GM12891 (cell line): ENCODE measurements at regions not wholly inside any gene's neighbourhood (a gene's known extent, or its start where the extent isn't known, plus 50 kb on each side); places are given as distances from the start of the nearest gene placed in this dataset.

Source experiments
- POLR2A ChIP-seq: IDR thresholded peaks from 2 replicates; pipeline ENCODE4 v1.6.1; 2011; ENCODE audit warnings: low read depth, low read length, control low read depth
- POLR2AphosphoS5 ChIP-seq: IDR thresholded peaks from 2 replicates; pipeline ENCODE4 v1.6.1; 2011; ENCODE audit warnings: low read depth, low read length, control low read depth

DNA sequence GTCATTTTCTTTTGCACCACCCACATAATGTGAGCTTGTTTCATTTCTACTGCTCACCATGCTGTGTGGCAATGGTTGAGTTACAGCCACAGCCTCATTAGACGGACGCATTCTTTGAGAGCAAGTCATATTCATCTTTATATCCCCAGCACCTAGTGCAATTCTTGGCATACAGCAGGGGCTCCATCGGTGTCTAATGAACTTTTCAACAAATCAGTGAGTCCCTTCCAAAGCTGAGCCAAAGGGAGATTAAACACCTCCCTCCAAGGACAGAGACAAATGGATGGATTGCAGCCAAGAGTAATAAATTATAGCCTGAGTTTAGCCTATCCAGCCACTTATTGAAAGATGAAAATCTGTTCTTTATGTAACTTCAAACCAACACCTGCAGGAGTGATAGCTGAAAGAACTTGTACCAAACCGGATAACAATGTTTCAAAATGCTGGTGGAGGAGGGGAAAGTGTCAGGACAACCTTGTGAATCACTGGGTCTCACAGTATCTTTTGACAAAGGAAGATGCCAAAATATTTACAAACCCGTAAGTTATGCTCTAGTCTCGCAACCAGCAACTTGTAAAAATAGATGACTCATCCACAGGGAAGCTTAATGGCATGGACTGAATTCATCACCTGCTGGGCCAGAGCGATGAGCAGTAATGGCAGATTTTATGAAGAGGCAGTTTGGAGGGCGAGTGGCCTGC, 139.0 kb downstream of the PXDC1 start:
- TF ChIP-seq POLR2AphosphoS5 (no peak), POLR2A (no peak)
